Hematopoietic multipotent progenitor cell treated with erythropoietin and hydrocortisone succinate and interleukin-3 and kit ligand, for 17 days (in vitro differentiated cells): ENCODE measurements at regions not wholly inside any gene's neighbourhood (a gene's known extent, or its start where the extent isn't known, plus 50 kb on each side); places are given as distances from the start of the nearest gene placed in this dataset.

Experiments
- DNase-seq: peaks from one replicate; pipeline ENCODE4 v3.0.0-alpha.2; 2015; ENCODE audit warnings: low spot score

DNA sequence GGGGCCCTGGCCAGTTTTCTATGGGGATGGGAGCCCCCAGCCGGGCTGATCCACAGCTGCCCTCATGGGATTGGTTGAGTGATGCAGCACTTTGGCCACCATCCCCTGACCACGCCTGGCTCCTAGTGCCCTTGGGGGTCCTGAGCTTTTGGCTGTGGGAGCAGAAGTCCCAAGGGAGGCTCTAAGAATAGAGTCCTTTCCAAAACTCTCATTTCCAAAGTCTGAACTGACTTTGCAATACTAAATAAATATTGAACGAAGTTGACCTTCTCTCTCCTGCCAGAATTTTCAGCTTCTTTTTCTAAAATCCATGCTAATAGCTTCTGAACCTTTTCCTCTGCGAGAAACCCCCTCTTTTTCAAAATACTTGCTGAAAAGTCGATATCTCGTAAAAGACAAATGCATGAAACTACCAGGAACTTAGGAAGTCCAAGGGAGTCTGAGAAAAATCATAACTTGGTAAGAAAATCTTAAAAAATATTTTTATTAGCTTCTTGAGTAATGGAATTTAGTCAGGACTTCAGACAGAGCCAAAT, 62.7 kb upstream of the IGFBP3 start:
- no peak for DNase-seq

DNA sequence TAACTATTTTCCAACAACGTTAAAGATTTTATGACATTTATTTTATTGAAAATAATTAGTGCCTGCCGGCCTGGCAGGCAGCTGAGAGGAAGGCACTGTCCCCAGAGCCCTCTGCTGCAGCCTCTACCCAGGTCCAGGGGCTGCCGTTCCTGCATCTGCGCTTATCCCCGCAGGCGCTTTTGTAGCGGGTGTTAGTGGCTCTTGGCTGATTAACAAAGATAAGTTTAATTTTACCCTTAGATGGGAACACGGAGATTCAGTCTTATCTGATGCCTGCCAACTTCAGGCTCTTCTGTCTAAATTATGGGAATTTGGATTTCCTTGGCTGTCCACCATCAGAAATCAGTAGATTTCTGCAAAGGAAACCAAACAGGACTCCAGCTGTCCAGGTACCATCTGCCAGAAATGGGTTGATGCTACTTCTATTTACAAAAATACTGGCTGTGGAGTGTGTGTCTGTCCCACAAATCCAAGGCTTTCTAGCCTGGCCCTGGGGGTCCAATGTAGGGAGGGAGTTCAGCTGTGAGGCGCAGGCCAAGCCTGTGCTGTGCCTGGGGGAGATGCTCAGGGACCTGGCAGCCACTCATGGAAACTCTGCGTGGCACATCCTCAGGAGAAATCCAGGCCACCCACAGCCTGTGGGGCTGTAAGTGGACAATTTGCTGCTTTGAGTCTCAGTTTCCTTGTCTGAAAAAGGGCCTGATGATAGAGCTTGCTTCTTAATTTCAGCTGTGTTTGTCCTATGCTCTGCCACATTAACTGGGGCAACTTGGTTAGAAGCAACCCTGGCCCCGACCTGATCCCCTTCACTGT, 62.0 kb upstream of the IGFBP3 start:
- no peak for DNase-seq

DNA sequence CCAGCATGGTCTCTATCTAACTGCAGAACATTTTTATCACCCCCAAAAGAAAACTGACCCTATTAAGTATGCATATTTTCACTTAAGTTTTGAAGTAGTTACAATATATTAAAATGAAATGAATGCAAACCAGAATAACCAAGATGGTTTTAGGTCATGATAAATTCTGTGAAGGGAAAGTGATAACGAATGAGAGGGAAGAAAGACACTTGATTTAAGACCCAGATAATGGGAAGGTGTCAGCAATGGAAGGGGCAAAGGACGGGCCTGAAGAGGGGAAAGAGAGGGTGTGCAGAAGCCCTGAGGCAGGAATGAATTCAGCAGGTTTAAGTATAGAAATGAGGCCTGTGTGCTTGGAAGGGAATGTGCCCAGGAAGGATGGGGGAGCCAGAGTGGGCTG, 61.1 kb upstream of the IGFBP3 start:
- no peak for DNase-seq

DNA sequence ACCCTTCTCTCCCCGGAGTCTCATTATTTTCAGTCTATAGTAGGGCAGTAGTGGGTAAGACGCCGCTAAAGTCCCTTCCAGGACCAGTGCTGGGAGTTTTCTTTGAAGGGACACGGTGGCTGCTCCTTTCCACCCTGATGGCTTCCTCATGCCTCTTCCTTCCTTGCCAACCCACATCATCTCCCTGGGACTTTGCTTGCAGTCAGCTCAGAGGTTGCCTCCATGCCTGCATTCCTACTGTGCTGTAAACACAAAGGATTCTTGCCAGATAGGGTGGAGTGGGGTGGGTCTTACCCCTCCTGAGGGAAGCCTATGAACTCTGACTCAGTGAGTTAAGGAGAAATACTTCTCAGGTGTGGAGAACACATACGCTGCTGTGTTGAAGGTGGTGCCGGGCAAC, 59.9 kb upstream of the IGFBP3 start:
- no peak for DNase-seq

DNA sequence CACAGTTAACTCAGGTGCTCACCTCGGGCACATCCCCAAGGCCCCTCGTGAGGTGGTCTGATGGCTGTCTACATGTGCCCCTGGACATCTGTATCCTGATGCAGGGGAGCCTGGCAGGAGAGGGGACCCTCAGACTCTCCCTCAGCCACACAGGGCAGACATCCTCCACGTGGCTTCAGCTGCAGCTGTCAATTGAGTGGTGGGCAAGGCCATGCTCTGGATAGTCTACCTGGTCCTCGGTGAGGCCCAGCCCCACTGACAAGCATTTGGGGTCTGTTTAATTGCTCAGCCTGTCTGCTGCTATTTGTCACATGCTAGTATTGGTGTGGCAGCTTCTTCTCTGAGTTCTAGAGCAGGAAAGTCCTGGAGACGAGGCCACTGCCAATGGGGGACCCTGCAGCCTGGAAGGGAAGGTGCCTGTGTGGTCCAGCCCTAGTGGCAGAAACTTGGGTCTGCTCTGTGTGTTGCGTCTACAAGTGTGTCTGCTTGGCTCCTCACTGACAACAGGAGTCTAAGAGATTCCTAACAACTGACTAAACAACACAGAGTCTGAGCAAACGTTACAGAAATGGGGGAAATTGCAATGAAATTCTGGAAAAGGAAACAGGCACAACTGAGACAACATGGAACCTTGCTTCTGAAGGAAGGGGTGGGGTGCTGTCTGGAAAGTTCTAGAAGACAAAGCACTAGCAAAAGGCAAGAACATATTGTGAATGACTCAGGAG, 59.3 kb upstream of the IGFBP3 start:
- DNase-seq = no peak

DNA sequence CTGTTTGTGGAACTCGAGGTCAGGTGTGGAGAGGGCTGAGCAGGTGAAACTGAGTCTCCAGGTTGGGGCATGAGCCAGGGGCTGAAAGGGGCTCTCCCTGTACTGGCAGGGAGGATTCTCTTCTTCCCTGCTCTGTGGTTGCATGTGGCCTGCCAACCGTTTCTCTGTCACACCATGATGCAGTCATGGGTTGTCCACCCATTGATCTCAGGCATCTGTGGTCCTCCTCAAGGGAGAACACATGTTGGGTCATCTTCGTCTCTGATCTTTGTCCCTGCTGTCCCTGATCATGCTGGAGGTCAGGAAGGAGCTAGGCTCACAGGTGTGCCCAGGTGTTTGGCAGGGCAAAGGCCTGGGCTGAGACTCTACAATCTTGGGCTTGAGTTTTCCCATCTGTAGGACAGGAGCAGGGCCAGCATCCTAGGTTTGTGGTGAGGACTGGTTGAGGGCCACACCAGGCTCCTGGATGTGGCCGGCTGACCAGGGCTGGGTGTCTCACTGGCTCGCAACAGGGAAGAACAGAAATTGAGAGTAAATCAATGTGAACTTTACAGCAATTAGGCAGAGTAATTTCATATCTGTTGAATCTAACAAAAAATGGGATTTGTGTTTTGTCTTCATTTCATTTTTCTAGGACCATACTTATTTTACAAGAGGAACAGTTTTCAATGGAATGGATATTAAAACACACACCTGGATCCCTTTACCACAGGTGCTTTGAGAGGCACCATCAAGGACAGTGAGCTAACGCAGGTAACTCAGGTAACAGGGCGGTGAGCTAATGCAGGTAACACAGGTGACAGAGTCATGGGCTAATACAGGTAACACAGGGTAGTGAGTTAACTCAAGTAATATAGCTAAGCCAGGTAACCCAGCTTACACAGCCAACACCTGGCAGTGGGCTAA, 58.5 kb upstream of the IGFBP3 start:
- DNase-seq = no peak

DNA sequence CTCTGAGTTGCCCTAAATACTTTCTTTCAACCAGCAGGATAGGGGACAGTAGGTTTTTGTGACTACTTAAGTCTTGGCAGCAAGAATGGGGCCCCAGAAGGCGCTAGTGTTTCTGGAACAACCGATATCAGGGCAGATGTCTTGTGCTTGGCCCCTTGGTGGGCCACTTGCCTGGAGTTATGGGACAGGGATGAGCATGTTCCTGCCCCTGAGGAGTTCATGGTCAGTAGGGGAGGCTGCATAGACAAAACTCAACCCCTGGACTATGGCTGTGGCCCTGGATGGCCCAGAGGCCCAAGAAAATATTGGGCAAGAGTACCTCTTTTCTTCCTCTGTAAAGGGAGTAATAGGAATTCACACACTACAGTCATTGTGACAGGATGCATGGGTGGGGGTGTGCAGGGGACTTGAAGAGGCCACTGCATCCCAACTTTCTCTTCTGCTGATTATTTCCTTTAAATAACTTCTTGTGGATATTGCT, 57.7 kb upstream of the IGFBP3 start:
- no peak for DNase-seq

DNA sequence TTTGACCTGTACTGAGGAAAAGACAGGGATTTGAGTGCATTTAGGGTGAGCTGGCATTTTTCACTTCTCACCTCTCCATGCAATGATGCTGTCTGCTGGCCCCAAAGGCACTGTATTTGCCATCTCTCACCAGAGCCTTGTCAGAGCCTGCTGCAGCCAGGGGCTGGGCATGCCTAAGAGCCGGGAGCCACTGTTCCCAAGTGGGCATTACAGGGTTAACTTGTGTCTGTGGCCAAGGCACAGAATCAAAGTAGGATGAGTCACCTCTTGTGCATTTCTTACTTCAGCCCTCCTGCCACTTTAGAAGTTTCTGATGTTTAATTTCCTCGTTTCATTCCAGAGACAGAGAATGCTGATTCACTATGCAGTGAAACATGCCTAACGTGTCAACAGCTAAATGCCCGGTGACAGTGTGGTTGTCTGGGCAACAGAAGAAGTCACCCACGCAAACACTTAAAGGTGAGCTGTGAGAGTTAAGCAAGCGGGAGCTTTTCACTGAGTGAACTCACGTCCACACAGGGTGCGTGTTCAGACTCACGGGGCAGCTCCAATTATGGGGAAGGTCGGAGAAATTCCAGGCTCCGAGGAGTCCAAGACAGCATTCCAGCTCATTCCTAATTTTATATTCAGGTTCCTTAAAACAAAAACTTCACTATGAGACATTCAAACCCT, 57.1 kb upstream of the IGFBP3 start:
- no peak for DNase-seq

DNA sequence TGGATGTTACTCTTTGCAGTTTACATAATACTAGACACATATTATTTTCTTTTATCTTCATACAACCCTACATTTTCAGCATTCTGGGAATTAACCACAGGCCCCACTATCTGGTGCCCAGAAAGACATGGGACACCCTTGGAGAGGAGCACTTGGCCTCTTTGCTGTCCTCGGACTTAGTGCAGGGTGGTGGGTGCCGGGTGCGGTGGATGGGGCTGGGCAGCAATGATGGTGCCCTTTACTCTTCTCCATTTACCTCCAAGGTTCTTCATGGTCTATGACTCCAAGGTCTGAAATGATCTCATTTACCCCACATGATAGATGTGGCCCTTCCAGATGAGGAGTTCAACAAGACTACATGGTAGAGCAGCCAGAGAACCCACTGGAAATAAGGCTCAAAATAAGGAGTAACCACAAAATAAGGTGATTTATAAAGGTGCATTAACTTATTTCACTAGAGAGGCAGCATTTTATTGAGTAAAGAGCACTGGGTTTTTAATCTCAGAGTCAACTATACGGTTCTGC, 56.2 kb upstream of the IGFBP3 start:
- DNase-seq = no peak

DNA sequence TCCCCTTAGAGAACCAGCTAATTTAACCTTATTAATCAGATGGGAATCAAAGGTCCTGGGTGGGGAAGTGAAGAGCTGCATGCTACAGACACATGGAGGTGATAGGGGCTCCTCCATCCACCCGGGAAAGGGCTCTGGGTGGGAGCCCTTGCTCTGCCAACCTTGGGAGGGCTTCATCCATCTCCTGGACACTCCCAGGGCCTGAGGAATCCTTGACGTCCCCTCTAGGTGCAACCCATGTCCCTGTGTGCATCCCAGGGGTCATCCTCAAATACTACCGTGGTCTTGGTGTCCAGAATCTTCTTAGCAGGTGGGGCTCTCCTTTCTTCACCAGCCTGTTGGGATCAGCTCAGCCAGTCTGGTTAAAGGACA, 55.4 kb upstream of the IGFBP3 start:
- DNase-seq = no peak

DNA sequence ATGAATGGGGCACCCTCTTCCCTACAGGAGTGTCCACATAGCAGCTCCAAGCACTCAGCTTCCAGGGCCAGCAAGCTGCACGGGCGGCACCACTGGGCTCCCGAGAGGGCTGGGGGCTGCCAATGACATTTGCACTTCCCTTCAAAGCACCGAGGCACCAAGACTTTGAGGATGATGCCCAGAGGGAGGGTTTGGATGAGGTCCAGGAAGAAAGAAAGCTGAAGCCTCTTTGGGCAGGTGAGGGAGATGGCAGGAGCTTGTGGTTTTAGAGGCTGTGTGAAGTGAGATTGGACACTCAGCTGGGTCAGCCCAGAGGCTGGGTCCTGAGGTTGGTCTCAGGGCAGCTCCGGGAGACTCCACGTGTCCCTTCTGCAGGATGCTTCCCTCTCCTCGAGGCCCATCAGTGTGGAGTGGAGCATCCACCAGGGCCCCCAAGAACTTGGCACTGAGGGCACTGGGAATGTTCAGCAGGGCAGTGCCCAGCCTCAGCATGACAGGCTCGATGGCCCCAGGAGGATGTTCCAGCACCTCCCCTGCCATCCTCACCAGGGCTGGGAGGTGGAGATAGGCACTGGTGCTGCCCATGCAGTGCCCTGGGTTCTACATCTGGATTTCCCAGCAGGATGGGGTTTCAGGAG, 54.9 kb upstream of the IGFBP3 start:
- DNase-seq = no peak

DNA sequence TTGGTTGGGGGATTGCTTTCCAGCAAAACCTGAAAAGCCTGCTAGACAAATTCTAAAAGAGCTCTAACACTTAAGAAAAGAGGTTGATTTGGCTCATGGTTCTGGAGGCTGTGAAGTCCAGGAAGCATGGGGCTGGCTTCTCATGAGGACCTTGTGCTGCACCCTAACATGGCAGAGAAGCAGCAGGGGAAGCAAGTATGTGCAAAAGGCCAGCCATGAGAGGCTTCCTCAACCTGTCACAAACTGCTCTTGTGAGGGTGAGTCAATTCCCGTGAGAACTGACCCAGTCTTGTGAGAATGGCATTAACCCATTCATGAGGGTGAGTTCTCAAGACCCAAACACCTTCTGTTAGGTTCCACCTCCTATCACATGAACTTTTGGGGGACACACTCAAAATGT, 54.3 kb upstream of the IGFBP3 start:
- no peak for DNase-seq

DNA sequence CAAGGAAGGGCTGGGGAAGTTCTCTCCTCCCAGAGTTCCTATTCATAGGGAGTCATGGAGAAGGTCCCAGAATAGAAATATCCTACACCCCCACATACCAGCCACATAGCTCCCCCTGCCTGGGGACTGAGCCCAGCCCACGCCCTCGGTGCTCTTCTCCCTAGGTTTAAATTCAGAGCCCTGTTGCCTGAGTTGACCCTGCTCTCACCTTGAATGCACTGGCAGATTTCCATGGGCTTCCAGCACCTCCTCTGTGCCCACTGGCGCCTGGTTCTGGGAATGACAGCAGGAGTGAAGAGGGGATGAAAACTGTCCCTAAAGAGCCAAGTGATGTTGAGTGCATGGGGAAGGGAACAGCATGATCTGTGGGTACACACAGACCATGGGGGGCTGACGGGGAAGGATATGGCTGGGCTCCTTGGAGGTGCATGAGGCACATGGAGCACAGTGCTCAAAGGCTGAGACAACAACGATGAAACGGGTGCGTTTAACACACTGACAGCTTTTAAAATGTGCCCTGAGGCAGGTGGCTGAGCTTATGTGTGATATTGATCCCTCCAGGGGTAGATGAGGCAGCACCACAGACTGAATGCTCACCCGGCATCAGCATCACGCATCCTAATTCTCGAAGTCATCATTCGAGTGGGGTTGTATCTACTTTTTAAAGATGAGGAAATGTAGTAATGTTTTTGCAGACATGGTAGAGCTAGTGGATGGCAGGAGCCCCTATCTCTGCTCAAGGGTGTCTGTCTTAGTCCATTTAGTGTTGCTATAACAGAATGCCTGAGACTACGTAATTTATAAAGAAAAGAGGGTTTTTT, 53.7 kb upstream of the IGFBP3 start:
- DNase-seq = no peak

DNA sequence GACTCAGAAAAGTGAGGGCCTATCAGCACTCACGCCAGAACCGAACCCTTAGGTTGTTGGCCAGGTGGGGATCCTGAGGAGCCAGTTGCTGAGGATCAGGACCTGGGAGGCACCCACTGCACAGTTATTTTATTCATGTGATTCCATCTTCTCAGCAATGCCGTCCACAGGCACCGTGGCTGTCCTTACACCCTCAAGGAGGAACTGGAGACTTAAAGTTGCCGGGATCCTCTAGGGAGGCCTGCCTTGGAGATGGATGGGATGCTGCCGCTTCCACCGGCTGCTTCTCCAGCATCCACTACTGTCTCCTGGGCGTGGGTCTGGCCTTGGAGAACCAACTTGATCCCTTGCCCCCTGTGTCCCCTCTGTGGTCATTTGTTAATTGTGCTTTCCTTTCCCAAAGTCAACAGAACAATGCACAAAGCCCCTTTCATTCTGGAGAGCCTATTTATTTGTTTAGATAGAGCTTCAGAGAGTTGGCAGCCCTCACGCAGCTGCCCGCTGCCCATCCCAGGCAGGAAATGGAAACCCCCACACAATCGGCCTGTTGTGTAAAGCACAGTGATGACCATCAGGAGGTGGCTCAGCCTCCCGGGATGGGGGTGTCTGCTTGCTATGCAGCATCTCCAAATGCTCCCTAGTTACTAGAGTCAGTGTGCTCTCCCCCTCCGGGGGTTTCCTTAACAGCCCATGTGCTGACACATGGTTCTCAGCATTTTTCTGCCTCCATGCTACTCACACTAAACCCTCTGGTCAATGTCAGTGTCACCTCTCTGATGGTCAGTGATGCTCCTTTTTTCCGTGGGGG, 52.9 kb upstream of the IGFBP3 start:
- DNase-seq = no peak

DNA sequence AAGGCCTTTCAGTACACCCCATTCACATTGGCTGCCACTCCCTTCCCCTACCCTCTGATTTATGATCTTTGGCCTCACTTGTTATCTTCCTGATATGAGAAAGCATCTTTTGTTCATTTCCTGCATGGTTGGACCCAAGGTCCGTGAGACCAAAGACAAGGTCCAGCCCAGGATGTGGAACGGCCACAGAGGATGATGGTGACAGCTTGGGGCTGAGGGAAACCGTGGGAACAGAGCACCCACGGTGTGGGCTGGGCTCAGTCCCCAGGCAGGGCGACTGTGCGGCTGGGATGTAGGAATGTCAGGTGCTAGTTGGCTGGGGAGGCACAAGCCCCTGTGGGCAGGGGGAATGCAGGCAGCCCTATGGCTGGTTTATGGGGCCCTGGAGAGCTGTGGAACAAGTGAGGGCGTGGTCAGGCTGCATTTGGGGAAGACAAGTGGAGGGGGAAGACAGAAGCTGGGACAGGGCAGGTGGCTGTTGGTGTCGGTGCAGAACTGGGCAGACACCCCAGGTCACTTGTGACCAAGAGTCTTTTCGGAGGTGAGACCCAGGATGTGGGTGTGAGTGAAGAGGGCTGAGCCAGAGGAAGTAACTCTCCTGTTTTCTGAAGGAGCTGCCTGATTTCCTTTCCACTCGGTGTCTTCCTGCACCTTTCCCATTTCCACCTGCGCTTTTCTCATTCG, 51.7 kb upstream of the IGFBP3 start:
- DNase-seq = no peak

DNA sequence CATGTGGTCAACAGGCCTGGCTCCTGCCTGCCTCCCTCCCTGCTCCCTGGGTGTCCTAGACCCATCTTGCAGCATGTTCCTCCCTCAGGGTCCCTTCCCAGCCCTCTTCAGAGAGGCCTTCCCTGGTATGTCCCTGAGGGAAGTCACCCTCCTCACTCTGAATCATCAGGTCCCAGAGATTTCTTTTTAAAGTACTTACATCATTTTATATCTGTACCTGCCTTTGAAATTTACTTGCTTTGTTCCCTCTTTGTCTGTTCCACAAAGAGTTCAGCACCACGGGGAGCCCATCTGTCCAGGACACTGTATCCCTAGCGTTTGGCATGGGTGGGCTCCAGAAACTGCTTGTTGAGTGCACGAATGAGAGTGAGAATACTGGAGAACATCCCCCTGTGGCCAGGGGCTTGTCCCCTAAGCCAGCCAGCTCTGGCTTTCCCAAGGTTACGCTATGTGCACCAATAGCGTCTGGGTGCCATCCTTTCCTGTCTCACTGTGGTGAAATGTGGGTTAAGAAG, 50.6 kb upstream of the IGFBP3 start:
- DNase-seq = no peak

DNA sequence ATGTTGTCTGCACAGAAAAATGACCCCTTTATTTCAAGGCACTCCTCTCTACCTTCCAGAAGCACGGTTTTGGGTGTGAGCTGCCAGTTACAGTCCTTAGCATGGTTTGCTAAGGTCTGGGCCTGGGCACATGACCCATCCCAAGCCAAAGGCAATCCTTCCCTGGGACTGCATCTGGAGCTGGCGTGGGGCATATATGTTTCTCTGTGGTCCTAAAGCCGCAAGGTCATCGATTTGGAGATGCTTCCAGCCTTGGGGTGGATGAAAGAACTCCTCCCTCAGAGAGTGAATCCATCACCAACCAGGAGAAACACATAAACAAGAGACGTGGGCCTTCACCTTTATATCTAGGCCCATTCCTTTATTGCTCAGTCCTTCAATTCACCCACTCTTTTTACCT, 50.1 kb upstream of the IGFBP3 start:
- DNase-seq = no peak
